ENCODE measurements at regions not wholly inside any gene's neighbourhood (a gene's known extent, or its start where the extent isn't known, plus 50 kb on each side); places are given as distances from the start of the nearest gene placed in this dataset.

DNA sequence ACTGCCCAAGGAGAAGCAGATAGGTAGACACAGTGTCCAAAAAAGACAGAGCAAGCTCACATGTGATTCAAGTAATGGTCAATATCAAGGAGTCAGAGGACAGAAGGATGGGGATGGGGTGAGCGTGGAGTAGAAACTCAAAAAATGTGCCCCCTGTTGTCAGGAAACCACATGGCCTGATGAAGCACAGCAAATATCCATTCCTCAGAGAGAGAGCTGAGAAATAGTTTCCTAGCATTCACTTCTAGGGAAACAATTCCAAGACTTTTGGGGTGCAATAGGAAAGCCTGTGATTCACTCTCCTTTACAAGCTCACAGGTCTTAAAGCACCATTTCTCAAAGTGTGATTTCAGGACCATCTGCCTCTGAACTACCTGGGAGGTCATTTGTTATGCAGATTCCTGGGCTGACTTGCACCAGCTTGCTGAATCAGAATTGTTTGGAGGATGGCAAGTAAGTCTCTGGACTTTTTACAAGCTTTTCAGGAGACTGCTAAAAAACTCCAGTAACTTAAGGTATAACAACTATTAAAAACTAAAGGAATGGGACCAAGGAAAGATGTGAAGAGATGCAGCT is 432.8 kb downstream of the HDGFL1 start:
- TF ChIP-seq, protein P1, sequence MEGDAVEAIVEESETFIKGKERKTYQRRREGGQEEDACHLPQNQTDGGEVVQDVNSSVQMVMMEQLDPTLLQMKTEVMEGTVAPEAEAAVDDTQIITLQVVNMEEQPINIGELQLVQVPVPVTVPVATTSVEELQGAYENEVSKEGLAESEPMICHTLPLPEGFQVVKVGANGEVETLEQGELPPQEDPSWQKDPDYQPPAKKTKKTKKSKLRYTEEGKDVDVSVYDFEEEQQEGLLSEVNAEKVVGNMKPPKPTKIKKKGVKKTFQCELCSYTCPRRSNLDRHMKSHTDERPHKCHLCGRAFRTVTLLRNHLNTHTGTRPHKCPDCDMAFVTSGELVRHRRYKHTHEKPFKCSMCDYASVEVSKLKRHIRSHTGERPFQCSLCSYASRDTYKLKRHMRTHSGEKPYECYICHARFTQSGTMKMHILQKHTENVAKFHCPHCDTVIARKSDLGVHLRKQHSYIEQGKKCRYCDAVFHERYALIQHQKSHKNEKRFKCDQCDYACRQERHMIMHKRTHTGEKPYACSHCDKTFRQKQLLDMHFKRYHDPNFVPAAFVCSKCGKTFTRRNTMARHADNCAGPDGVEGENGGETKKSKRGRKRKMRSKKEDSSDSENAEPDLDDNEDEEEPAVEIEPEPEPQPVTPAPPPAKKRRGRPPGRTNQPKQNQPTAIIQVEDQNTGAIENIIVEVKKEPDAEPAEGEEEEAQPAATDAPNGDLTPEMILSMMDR (IDR thresholded peaks at IDR 0.05): no peak
- TF ChIP-seq POLR2A (IDR thresholded peaks at IDR 0.05): no peak

Data from sigmoid colon (tissue), 3 donors.